ENCODE measurements at regions not wholly inside any gene's neighbourhood (a gene's known extent, or its start where the extent isn't known, plus 50 kb on each side); places are given as distances from the start of the nearest gene placed in this dataset.

- H3K27ac ChIP-seq: no peak overlapping the region
- TF ChIP-seq CTCF (conservative IDR thresholded peaks at IDR 0.05) (no peak), ZFX (IDR thresholded peaks at IDR 0.05) (no peak)
Measured at GRCh38 chr1:172976222-172977041, 74.3 kb downstream of the TNFSF18 start.

GRCh38 chr1:172977296-172978017 is 73.3 kb downstream of the TNFSF18 start:
- H3K27ac ChIP-seq: no peak overlapping the region

GRCh38 chr1:172978595-172978994 is 72.1 kb downstream of the TNFSF18 start:
- no peak overlapping the region for H3K27ac ChIP-seq
- no peak for TF ChIP-seq ZFX (IDR thresholded peaks at IDR 0.05)
- no peak for TF ChIP-seq CTCF (conservative IDR thresholded peaks at IDR 0.05)

More at GRCh38 chr1:172977296-172978017, 73.3 kb downstream of the TNFSF18 start:
- TF ChIP-seq CTCF (conservative IDR thresholded peaks at IDR 0.05) (no peak), ZFX (IDR thresholded peaks at IDR 0.05) (no peak)

GRCh38 chr1:172979828-172980227 is 70.9 kb downstream of the TNFSF18 start:
- TF ChIP-seq CTCF (conservative IDR thresholded peaks at IDR 0.05) (no peak), ZFX (IDR thresholded peaks at IDR 0.05) (no peak)
- no peak overlapping the region for H3K27ac ChIP-seq

GRCh38 chr1:172980456-172980855 is 70.3 kb downstream of the TNFSF18 start:
- TF ChIP-seq CTCF (conservative IDR thresholded peaks at IDR 0.05): no peak
- no peak for TF ChIP-seq ZFX (IDR thresholded peaks at IDR 0.05)
- no peak overlapping the region for H3K27ac ChIP-seq

GRCh38 chr1:172980971-172981370 is 69.8 kb downstream of the TNFSF18 start:
- no peak overlapping the region for H3K27ac ChIP-seq
- no peak for TF ChIP-seq CTCF (conservative IDR thresholded peaks at IDR 0.05)
- no peak for TF ChIP-seq ZFX (IDR thresholded peaks at IDR 0.05)
